Urinary bladder (tissue), 3 donors: ENCODE measurements at regions not wholly inside any gene's neighbourhood (a gene's known extent, or its start where the extent isn't known, plus 50 kb on each side); places are given as distances from the start of the nearest gene placed in this dataset.
"Not testable (repeated sequence)": the region's sequence is repeated elsewhere in the genome, so short reads cannot be mapped to it uniquely, and the experiment has no call there.

ENCODE experiments used
- DNase-seq: peaks from one replicate; pipeline ENCODE4 v3.0.0-alpha.2; 2015; ENCODE audit errors: extremely low spot score
- H3K27ac ChIP-seq: one replicate; pipeline ENCODE4 v1.5.1; 2013; ENCODE audit warnings: low read depth, mild to moderate bottlenecking, moderate library complexity
- H3K36me3 ChIP-seq: one replicate; pipeline ENCODE4 v1.6.1; 2013; ENCODE audit warnings: mild to moderate bottlenecking, moderate library complexity; ENCODE audit not compliant: insufficient read depth
- H3K4me1 ChIP-seq: one replicate; pipeline ENCODE4 v1.6.1; 2013; ENCODE audit warnings: mild to moderate bottlenecking, moderate library complexity; ENCODE audit not compliant: insufficient read depth
- H3K4me3 ChIP-seq: one replicate; pipeline ENCODE4 v1.5.1; 2013; ENCODE audit warnings: low read depth, low read length
- WGBS: extraction: QIAGEN DNeasy Blood & Tissue Kit; methylation state at CpG from one replicate; pipeline ENCODE4 v1.1.7; 2013; 5-methylcytosine and 5-hydroxymethylcytosine counted together
- donor health status: healthy with polysubstance abuse.
- donor health status: healthy.

DNA sequence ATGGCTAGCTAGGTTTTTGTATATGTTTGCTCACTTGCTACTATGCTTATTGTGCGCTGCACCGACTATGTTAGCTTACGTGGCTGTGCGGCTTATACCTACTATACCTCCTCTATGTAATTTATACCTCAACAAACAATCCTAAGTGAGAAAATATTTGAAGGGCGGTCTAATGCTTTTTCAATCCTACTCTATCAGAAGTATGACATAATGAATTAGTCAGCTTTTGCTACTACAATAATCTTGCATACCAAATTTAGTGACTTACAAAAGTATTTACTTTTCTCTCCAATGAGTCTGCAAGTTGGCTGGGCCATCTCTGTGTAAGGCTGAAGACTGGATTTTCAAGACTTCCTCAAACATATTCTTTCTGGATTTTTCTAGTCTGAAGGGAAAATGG is 391.2 kb upstream of the NECTIN3 start:
- DNase-seq = no peak
- H3K36me3 ChIP-seq = no peaks in the 10 kb centered on the region
- no peak overlapping the region for H3K4me3 ChIP-seq
- H3K4me1 ChIP-seq = no peaks in the 10 kb centered on the region
- H3K27ac ChIP-seq = no peak overlapping the region
- WGBS = 67% methylated on average over 5 of the region's 5 CpGs

DNA sequence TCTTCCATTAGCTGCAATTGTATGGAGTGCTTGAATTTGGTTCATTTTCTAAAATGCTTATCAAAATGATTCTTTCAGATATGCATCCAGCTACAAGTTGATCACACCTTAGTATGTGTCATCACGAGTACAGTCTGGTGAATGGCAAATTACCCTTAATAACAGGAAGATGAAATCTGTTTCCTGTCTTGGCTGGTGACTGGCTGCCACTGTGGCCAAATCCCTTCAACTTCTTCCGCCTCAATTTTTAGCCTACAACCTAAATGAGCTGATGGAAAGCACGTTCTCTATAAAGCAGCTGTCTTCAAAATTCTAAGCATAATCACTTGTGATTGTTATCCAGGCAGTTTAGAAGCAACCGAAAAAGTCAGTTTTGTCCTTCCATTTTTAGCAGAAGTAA is 387.1 kb upstream of the NECTIN3 start:
- H3K4me1 ChIP-seq = no peaks in the 10 kb centered on the region
- H3K36me3 ChIP-seq = no peaks in the 10 kb centered on the region
- no peak for DNase-seq
- H3K27ac ChIP-seq = no peak overlapping the region
- H3K4me3 ChIP-seq = no peak overlapping the region
- WGBS = 80% methylated on average over 4 of the region's 4 CpGs

GRCh38 chr3:110685630-110686029 is 386.0 kb upstream of the NECTIN3 start:
- Histone ChIP-seq H3K27ac (no peak overlapping the region), H3K4me3 (no peak overlapping the region), H3K4me1 (no peaks in the 10 kb centered on the region), H3K36me3 (no peaks in the 10 kb centered on the region)
- WGBS = 80% methylated on average over 4 of the region's 4 CpGs
- DNase-seq = no peak

DNA sequence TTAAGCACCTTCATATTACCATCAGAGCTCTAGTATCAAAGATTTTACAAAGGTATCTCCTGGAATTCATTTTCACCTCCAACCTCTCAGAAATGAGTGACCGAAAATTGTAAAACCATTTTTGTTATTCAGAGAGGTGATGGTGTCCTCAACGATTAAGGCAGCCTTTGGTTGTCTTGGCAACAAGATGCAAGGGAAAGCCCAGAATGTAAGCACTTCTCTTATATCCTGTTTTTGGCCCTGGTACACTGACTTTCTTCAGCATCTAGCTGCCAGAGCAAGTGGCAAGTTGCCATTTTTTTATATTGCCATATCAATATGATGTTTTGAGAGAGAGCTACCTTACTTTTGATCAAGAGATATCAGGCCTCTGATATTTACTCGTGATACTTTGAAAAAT is 384.9 kb upstream of the NECTIN3 start:
- Histone ChIP-seq H3K27ac (no peak overlapping the region), H3K4me3 (no peak overlapping the region), H3K4me1 (no peaks in the 10 kb centered on the region), H3K36me3 (no peaks in the 10 kb centered on the region)
- no peak for DNase-seq
- 64% methylated on average over 3 of the region's 3 CpGs for WGBS

DNA sequence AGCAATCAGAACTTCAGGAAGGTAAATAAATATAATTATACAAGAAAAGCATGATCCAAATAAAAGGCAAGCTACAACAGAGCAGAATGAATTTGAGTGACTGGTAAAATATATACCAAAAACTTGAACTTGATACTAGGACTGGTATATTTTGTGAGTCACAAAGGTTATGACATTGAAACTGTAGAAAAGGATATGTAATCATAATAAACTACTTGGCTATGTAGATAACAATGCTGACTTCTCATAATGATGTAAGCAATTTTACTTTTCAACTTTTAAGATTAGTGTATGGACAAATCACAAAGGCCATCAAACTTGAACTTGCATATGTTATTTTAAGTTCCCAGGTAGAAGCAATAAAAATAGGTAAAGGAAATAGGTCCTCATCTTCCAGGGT is 384.5 kb upstream of the NECTIN3 start:
- no peak for DNase-seq
- Histone ChIP-seq H3K4me1 (no peaks in the 10 kb centered on the region), H3K36me3 (no peaks in the 10 kb centered on the region), H3K27ac (no peak overlapping the region), H3K4me3 (no peak overlapping the region)

DNA sequence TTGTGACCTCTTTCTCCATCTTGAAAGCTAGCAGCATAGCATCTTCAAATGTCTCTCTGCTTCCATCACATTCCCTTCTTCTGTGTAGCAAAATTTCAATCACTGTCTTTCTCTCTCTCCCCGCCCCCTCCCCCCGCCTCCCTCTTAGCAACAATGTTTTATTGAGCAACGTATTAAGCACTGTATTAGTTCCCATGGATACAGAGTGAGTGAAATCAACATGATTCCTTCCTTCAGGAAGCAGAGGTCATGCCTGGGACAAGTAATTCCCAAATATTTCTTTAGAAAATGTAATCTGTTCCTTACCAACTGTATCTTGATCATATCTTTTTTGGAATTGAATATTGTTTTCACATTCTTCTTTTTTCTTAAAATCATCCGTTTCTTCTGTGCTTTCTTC is 373.7 kb upstream of the NECTIN3 start:
- Histone ChIP-seq H3K4me1 (no peaks in the 10 kb centered on the region), H3K27ac (no peak overlapping the region), H3K4me3 (no peak overlapping the region), H3K36me3 (no peaks in the 10 kb centered on the region)
- DNase-seq = no peak
- 45% methylated on average over 4 of the region's 4 CpGs for WGBS

DNA sequence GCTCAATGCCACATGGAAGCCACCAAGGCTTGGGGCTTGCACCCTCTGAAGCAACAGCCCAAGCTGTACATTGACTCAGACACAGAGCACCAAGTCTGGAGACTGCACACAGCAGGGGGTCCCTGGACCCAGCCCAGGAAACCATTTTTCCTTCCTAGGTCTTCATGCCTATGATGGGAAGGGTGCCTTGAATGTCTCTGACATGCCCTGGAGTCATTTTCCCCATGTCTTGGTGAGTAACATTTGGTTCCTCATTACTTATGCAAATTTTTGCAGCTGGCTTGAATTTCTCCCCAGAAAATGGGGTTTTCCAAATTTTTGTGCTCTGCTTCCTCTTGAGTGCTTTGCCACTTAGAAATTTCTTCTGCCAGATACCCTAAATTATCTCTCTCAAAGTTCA is 367.3 kb upstream of the NECTIN3 start:
- H3K4me3 ChIP-seq, H3K36me3 ChIP-seq, DNase-seq, H3K27ac ChIP-seq, H3K4me1 ChIP-seq: not testable (repeated sequence)

DNA sequence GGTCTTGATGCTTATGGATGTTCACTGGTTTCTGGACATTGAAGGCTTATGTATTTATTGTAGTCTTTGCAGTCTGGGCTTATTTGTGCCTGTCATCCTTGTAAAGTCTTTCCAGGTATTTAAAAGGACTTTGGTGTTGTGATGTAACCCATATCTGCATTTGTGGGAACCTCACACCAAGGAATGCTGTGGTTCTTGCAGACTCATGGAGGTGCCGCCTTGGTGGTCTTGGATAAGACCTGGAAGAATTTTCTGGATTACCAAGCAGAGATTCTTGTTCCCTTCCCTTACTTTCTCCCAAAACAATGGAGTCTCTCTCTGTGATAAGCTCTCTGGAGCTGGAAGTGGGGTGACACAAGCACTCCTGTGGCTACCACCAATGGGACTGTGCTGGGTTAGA is 363.5 kb upstream of the NECTIN3 start:
- WGBS = 95% methylated on average over 1 of the region's 1 CpG
- DNase-seq = no peak
- H3K4me1 ChIP-seq = no peaks in the 10 kb centered on the region
- no peaks in the 10 kb centered on the region for H3K36me3 ChIP-seq
- no peak overlapping the region for H3K4me3 ChIP-seq
- no peak overlapping the region for H3K27ac ChIP-seq

DNA sequence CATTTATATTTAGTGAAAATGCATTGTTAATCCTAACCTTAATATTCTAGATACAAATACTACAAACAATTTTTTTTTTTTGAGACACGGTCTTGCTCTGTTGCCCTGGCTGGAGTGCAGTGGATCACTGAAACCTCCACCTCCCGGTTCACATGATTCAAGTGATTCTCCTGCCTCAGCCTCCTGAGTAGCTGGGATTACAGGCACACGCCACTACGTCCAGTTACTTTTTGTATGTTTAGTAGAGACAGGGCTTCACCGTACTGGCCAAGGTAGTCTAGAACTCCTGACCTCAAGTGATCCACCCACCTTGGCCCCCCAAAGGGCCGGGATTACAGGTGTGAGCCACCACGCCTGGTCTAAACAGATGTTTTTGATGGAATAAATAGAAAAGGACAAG is 361.5 kb upstream of the NECTIN3 start:
- 92% methylated on average over 7 of the region's 7 CpGs for WGBS
- H3K36me3 ChIP-seq = no peaks in the 10 kb centered on the region

GRCh38 chr3:110710603-110711002 is 361.0 kb upstream of the NECTIN3 start:
- Histone ChIP-seq H3K4me3 (no peak overlapping the region), H3K36me3 (no peaks in the 10 kb centered on the region), H3K4me1 (no peaks in the 10 kb centered on the region), H3K27ac (no peak overlapping the region)
- WGBS = 93% methylated on average over 1 of the region's 1 CpG
- DNase-seq = no peak

More for the DNA sequence above, 361.5 kb upstream of the NECTIN3 start:
- Histone ChIP-seq H3K4me1 (no peaks in the 10 kb centered on the region), H3K4me3 (no peak overlapping the region), H3K27ac (no peak overlapping the region)
- no peak for DNase-seq

DNA sequence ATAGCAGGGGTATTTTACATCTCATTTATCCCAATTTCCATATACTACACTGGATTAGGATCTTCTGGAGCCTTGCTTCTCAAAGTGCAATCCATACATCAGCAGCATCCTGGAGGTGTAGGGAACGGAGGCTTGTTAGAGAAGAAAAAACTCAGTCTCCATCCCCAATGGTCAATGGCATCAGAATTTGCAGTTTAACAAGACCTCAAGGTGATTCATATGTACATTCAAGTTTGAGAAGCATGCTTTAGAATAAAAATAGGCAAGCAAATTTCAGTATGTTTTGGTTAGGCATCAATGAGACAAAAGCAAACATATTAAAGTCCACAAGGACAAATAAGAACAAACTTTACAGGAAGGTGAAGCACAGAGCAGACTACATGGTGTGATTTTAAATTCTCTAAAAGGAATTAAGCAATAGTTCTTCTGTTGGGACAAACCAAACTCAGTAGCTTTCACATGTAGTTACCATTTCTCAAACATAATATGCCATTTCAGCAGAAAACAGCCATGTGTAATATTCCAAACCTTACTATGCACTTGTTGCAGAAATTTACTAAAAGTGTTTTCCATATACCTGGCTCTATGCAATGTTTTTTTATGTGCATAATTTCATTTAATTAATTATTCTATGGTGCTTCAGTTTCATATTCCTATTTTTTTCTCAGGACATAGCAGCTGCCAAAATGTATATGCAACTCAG is 360.3 kb upstream of the NECTIN3 start:
- 89% methylated on average over 1 of the region's 1 CpG for WGBS
- no peak overlapping the region for H3K4me3 ChIP-seq
- no peak for DNase-seq
- H3K36me3 ChIP-seq = no peaks in the 10 kb centered on the region
- no peaks in the 10 kb centered on the region for H3K4me1 ChIP-seq
- no peak overlapping the region for H3K27ac ChIP-seq

GRCh38 chr3:110711851-110712516 is 359.6 kb upstream of the NECTIN3 start:
- H3K36me3 ChIP-seq = no peaks in the 10 kb centered on the region
- H3K4me1 ChIP-seq = no peaks in the 10 kb centered on the region
- no peak overlapping the region for H3K27ac ChIP-seq
- no peak overlapping the region for H3K4me3 ChIP-seq
- no peak for DNase-seq
- WGBS = 58% methylated on average over 2 of the region's 2 CpGs

DNA sequence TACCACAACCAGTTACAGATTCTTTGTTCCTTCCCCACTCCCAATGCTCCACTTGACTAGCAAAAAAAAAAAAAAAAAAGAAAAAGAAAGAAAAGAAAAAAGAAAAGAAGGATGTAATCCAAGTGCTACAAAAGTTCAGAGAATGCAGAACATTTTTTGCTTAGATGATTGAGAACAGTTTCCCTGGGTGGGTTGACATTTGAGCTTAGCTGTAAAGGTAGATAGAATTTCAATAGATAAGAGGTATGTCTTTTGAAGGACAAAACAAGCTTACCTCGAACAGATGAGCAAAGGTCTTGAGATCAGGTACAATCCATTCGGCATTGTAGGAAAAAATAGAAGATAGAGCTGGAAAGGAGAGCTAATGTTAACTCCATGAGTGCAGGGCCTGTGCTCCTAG is 344.6 kb upstream of the NECTIN3 start:
- WGBS = 74% methylated on average over 2 of the region's 2 CpGs
- Histone ChIP-seq H3K36me3 (no peaks in the 10 kb centered on the region), H3K4me1 (no peaks in the 10 kb centered on the region), H3K27ac (no peak overlapping the region), H3K4me3 (no peak overlapping the region)
- DNase-seq = no peak

DNA sequence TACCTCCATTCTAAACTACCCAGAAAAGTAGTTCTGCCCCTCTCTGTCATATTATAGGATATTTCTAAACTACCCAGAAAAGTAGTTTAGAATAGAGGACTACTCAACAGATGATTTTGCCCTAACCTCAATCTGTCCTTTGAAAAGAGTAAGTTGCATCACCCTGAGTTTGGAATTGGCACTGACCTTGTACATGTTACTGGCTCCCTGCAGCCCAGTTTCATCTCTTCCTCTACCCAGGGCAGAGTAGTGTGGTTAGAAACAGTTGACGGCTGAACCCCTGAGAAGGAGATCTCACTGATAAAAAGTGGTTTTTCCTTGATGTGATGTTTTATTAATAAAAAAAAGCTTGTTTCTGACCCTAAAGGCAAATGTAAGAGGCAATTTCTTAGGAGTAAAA is 340.5 kb upstream of the NECTIN3 start:
- H3K4me1 ChIP-seq = no peaks in the 10 kb centered on the region
- no peaks in the 10 kb centered on the region for H3K36me3 ChIP-seq
- 75% methylated on average over 1 of the region's 1 CpG for WGBS
- no peak overlapping the region for H3K4me3 ChIP-seq
- DNase-seq = no peak
- H3K27ac ChIP-seq = no peak overlapping the region
